H1 (cell line): ENCODE measurements at regions not wholly inside any gene's neighbourhood (a gene's known extent, or its start where the extent isn't known, plus 50 kb on each side); places are given as distances from the start of the nearest gene placed in this dataset.

Experiments used
- CTCF ChIA-PET: fragments of 300-600 bp; sonication (Branson Sonifier 250); formaldehyde crosslinking; loops from one replicate; lab custom pipeline; 2021; ENCODE audit not compliant: partially characterized antibody; lab: Charles Lee
- POLR2A ChIA-PET: fragments of 300-600 bp; sonication (Branson Sonifier 250); formaldehyde crosslinking; loops from one replicate; lab custom pipeline; 2021; ENCODE audit warnings: inconsistent platforms; ENCODE audit not compliant: partially characterized antibody; lab: Charles Lee
- DNase-seq, 2 experiments: peaks; one replicate each; pipeline versions ENCODE4 v3.0.0 to v3.0.0-alpha.2; 2010 to 2022; ENCODE audit warnings: low spot score in 2 of 2, low read depth in 1 of 2, mixed read lengths in 1 of 2
- FAIRE-seq: peaks from 2 replicates; lab custom pipeline; 2011; peaks lifted over from hg19 to GRCh38; lab: Jason Lieb, UNC
- H2AFZ ChIP-seq: 2 replicates; pipeline ENCODE4 v1.8.1; 2012; ENCODE audit warnings: low read length, inconsistent platforms
- H2AK5ac ChIP-seq: 2 replicates; pipeline ENCODE4 v1.6.1; 2013; ENCODE audit warnings: low read depth, low read length
- H2BK120ac ChIP-seq: replicated peaks from 2 replicates; pipeline ENCODE3; 2013; ENCODE audit warnings: low read depth, low read length, inconsistent platforms
- H2BK12ac ChIP-seq: 2 replicates; pipeline ENCODE4 v1.6.1; 2013; ENCODE audit warnings: low read depth, low read length
- H2BK15ac ChIP-seq: 2 replicates; pipeline ENCODE4 v1.6.1; 2013; ENCODE audit warnings: low read length
- H2BK20ac ChIP-seq: 2 replicates; pipeline ENCODE4 v1.6.1; 2013; ENCODE audit warnings: low read length
- H2BK5ac ChIP-seq: 2 replicates; pipeline ENCODE4 v1.6.1; 2013; ENCODE audit warnings: low read depth, low read length
- H3K14ac ChIP-seq: 2 replicates; pipeline ENCODE4 v1.6.1; 2013; ENCODE audit warnings: inconsistent platforms; ENCODE audit not compliant: insufficient read length
- H3K18ac ChIP-seq: 2 replicates; pipeline ENCODE4 v1.6.1; 2013; ENCODE audit warnings: low read length; ENCODE audit errors: extremely low read depth
- H3K23ac ChIP-seq: 2 replicates; pipeline ENCODE4 v1.6.1; 2013; ENCODE audit warnings: inconsistent platforms; ENCODE audit not compliant: insufficient read length
- H3K23me2 ChIP-seq: 2 replicates; pipeline ENCODE4 v1.6.1; 2013; ENCODE audit warnings: low read depth, low read length
- H3K27ac ChIP-seq: 2 replicates; pipeline ENCODE4 v1.6.1; 2011; ENCODE audit warnings: low read depth, low read length, inconsistent platforms
- H3K27me3 ChIP-seq, 4 experiments: replicated peaks in 1 of 4; 1 replicate in 1 of 4; 2 replicates in 3 of 4; pipeline versions ENCODE4 v1.6.1 to v1.8.1; 2011 to 2013; ENCODE audit warnings: low read length in 3 of 4, mild to moderate bottlenecking in 3 of 4, inconsistent platforms in 2 of 4, mixed read lengths in 2 of 4, moderate library complexity in 1 of 4; ENCODE audit not compliant: control insufficient read depth in 3 of 4, insufficient read depth in 3 of 4; ENCODE audit errors: extremely low read depth in 1 of 4
- H3K36me3 ChIP-seq, 4 experiments: 2 replicates each; pipeline versions ENCODE4 v1.6.1 to v1.8.1; 2011 to 2013; ENCODE audit warnings: mild to moderate bottlenecking in 4 of 4, low read length in 3 of 4, moderate library complexity in 2 of 4, control low read depth in 1 of 4, inconsistent platforms in 1 of 4; ENCODE audit not compliant: insufficient read depth in 4 of 4, control insufficient read depth in 2 of 4
- H3K4ac ChIP-seq: replicated peaks from 2 replicates; pipeline ENCODE3; 2013; ENCODE audit warnings: low read length, low read depth, mixed read lengths, inconsistent platforms; ENCODE audit not compliant: insufficient read length
- H3K4me1 ChIP-seq, 4 experiments: replicated peaks in 1 of 4; 1 replicate in 1 of 4; 2 replicates in 3 of 4; pipeline versions ENCODE4 v1.6.1 to v1.8.1; 2011 to 2013; ENCODE audit warnings: low read length in 3 of 4, inconsistent platforms in 2 of 4, mixed read lengths in 1 of 4; ENCODE audit not compliant: insufficient read depth in 4 of 4, control insufficient read depth in 3 of 4
- H3K4me2 ChIP-seq, 2 experiments: 2 replicates each; pipeline versions ENCODE4 v1.6.1 to v1.8.1; 2011 to 2013; ENCODE audit warnings: low read depth in 2 of 2, low read length in 2 of 2, control low read depth in 1 of 2, inconsistent platforms in 1 of 2, mild to moderate bottlenecking in 1 of 2; ENCODE audit not compliant: insufficient read depth in 1 of 2
- H3K4me3 ChIP-seq, 4 experiments: fragments of 200-600, 300-600 bp in 1 of 4; sonication (generic), shearing (Covaris generic), sonication (Bioruptor Twin) in 1 of 4; 2 replicates each; pipeline versions ENCODE4 v1.5.1 to v1.8.1; 2011 to 2016; ENCODE audit warnings: low read length in 4 of 4, low read depth in 3 of 4, control low read depth in 2 of 4, inconsistent platforms in 2 of 4, mild to moderate bottlenecking in 2 of 4, mixed read lengths in 1 of 4, moderate library complexity in 1 of 4; ENCODE audit not compliant: insufficient read depth in 2 of 4; ENCODE audit errors: extremely low read depth in 1 of 4
- H3K56ac ChIP-seq: replicated peaks from 2 replicates; pipeline ENCODE3; 2013; ENCODE audit warnings: low read depth, mild to moderate bottlenecking, mixed read lengths, low read length, inconsistent platforms; ENCODE audit not compliant: insufficient read length
- H3K79me1 ChIP-seq: 2 replicates; pipeline ENCODE4 v1.6.1; 2013; ENCODE audit warnings: low read depth, low read length, control low read depth
- H3K79me2 ChIP-seq, 2 experiments: 2 replicates each; pipeline versions ENCODE4 v1.6.1 to v1.8.1; 2012 to 2013; ENCODE audit warnings: low read length in 2 of 2, mild to moderate bottlenecking in 2 of 2, inconsistent platforms in 1 of 2; ENCODE audit not compliant: insufficient read depth in 2 of 2, control insufficient read depth in 1 of 2
- H3K9ac ChIP-seq, 4 experiments: replicated peaks in 1 of 4; 1 replicate in 1 of 4; 2 replicates in 3 of 4; pipeline versions ENCODE4 v1.6.1 to v1.8.1; 2011 to 2013; ENCODE audit warnings: low read depth in 3 of 4, low read length in 3 of 4, control low read depth in 2 of 4, mild to moderate bottlenecking in 2 of 4, moderate library complexity in 2 of 4, inconsistent platforms in 1 of 4; ENCODE audit errors: extremely low read depth in 1 of 4
- H3K9me3 ChIP-seq, 2 experiments: 2 replicates each; pipeline versions ENCODE4 v1.6.1 to v1.8.1; 2012 to 2013; ENCODE audit warnings: mild to moderate bottlenecking in 2 of 2, moderate library complexity in 2 of 2, control low read depth in 1 of 2, inconsistent platforms in 1 of 2, low read depth in 1 of 2, low read length in 1 of 2, mixed read lengths in 1 of 2; ENCODE audit not compliant: insufficient read depth in 2 of 2
- H4K20me1 ChIP-seq, 2 experiments: replicated peaks in 1 of 2; 2 replicates each; pipeline versions ENCODE3 to v1.8.1; 2011 to 2013; ENCODE audit warnings: inconsistent platforms in 2 of 2, low read length in 2 of 2, mild to moderate bottlenecking in 1 of 2; ENCODE audit not compliant: insufficient read depth in 2 of 2, control insufficient read depth in 1 of 2
- H4K5ac ChIP-seq: 2 replicates; pipeline ENCODE4 v1.6.1; 2013; ENCODE audit warnings: low read length, low read depth, mixed read lengths, inconsistent platforms; ENCODE audit not compliant: insufficient read length
- H4K8ac ChIP-seq: 2 replicates; pipeline ENCODE4 v1.8.0; 2013; ENCODE audit warnings: mild to moderate bottlenecking, moderate library complexity, low read length, inconsistent platforms; ENCODE audit not compliant: insufficient read depth; ENCODE audit errors: extremely low read depth
- H4K91ac ChIP-seq: replicated peaks from 2 replicates; pipeline ENCODE3; 2013; ENCODE audit warnings: low read length, mixed read lengths, inconsistent platforms; ENCODE audit not compliant: insufficient read length
- EZH2 ChIP-seq: fragments of 200-600 bp; sonication (generic); IDR thresholded peaks from 2 replicates; pipeline ENCODE4 v1.7.1; 2012; ENCODE audit warnings: low read depth, mild to moderate bottlenecking, moderate library complexity, low read length, inconsistent platforms; ENCODE audit not compliant: severe bottlenecking
- MAFK ChIP-seq: IDR thresholded peaks from 2 replicates; pipeline ENCODE4 v1.6.1; 2012; ENCODE audit warnings: low read depth, mild to moderate bottlenecking, improper control_type of control experiment, low read length
- NANOG ChIP-seq: IDR thresholded peaks from 2 replicates; pipeline ENCODE4 v1.6.1; 2011; ENCODE audit warnings: low read length, low read depth, mild to moderate bottlenecking, inconsistent platforms; ENCODE audit not compliant: insufficient read depth, poor library complexity, severe bottlenecking
- NRF1 ChIP-seq: IDR thresholded peaks from 2 replicates; pipeline ENCODE4 v1.6.1; 2011; ENCODE audit warnings: mild to moderate bottlenecking, low read depth, low read length, improper control_type of control experiment
- POLR2A ChIP-seq, 2 experiments: IDR thresholded peaks; 1 replicate in 1 of 2; 2 replicates in 1 of 2; pipeline ENCODE4 v1.6.1; 2011; ENCODE audit warnings: low read depth in 2 of 2, low read length in 2 of 2, mild to moderate bottlenecking in 2 of 2; ENCODE audit errors: control extremely low read depth in 1 of 2
- RXRA ChIP-seq: IDR thresholded peaks from 2 replicates; pipeline ENCODE4 v1.6.1; 2011; ENCODE audit warnings: low read depth, mild to moderate bottlenecking, low read length, moderate library complexity; ENCODE audit not compliant: insufficient read depth
- SIX5 ChIP-seq: IDR thresholded peaks from 2 replicates; pipeline ENCODE4 v1.6.1; 2011; ENCODE audit warnings: mild to moderate bottlenecking, low read depth, low read length
- WGBS, 2 experiments: shearing (Covaris generic) in 1 of 2; methylation state at CpG; one replicate each; pipeline versions ENCODE4 v1.1.6 to v1.1.7; 2013 to 2015; ENCODE audit warnings: low lambda C conversion rate in 2 of 2, mixed read lengths in 2 of 2, inconsistent platforms in 1 of 2, low coverage in 1 of 2, missing lambda C conversion rate in 1 of 2; ENCODE audit not compliant: insufficient replicate concordance in 2 of 2, insufficient coverage in 1 of 2, insufficient read length in 1 of 2; ENCODE audit errors: extremely low coverage in 1 of 2, missing lambda C conversion rate in 1 of 2; 5-methylcytosine and 5-hydroxymethylcytosine counted together
- TF ChIP-seq, protein P1 (sequence below), 3 experiments: IDR thresholded peaks; 1 replicate in 2 of 3; 2 replicates in 1 of 3; pipeline versions ENCODE4 v1.5.1 to v1.6.1; 2011; ENCODE audit warnings: low read length in 3 of 3, mild to moderate bottlenecking in 3 of 3, inconsistent platforms in 2 of 3, low read depth in 1 of 3, moderate library complexity in 1 of 3; ENCODE audit not compliant: insufficient read depth in 1 of 3; ENCODE audit errors: control extremely low read depth in 1 of 3

DNA sequence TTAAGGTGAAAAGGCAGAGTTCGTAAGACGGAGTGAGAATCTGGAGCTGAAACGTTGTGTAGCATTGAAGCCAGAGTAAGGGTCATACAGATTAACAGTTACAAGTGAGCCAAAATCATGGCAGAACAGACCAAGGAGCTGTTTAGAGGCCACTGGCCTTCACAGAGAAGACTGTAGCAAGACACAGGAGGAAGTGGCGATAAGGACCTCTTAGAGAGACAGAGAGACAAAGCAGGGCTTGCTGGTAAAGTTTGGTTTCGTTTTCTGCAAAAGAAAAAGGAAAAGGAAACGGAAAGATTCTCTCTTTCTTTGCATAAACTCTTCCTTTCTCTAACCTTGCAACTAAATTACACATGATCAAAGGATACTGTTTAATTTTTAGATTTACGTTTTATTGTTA is 83.0 kb downstream of the AASDHPPT start:
- Histone ChIP-seq H3K9me3 (peaks cover 7% of the 10 kb centered on the region in 2 experiments; a peak in 3 of 4 replicates), H2BK15ac (no peak overlapping the region), H3K36me3 (no peaks in the 10 kb centered on the region), H3K14ac (no peak overlapping the region), H2BK5ac (no peak overlapping the region), H4K5ac (no peak overlapping the region), H3K27ac (no peak overlapping the region), H2BK20ac (no peak overlapping the region), H3K9ac (no peak overlapping the region), H3K23ac (no peak overlapping the region), H2AFZ (no peak overlapping the region), H3K56ac (no peak overlapping the region), H3K4me2 (no peak overlapping the region), H3K23me2 (no peaks in the 10 kb centered on the region), H3K79me1 (no peaks in the 10 kb centered on the region), H2BK12ac (no peak overlapping the region), H3K4ac (no peak overlapping the region), H3K4me1 (no peaks in the 10 kb centered on the region), H4K20me1 (no peaks in the 10 kb centered on the region), H2AK5ac (no peak overlapping the region), H3K18ac (no peak overlapping the region), H3K79me2 (no peaks in the 10 kb centered on the region), H4K91ac (no peak overlapping the region), H3K27me3 (no peaks in the 10 kb centered on the region), H2BK120ac (no peak overlapping the region), H3K4me3 (no peak overlapping the region), H4K8ac (no peak overlapping the region)
- ChIA-PET CTCF (interaction anchor here (0.6 to 2.1 kb wide), 5 partner anchors 8 to 1669 kb away, joined by 3 to 7 read pairs (median 4); no protein-coding TSS in a partner anchor), POLR2A (no interaction called here)
- TF ChIP-seq SIX5 (no peak), NANOG (no peak), NRF1 (no peak), POLR2A (IDR thresholded peaks at IDR 0.05; ENCODE audit: control extremely low read depth in 1 of 2, low read depth in 2 of 2, low read length in 2 of 2) (no peak), RXRA (no peak), MAFK (no peak), EZH2 (no peak)
- TF ChIP-seq, protein P1, sequence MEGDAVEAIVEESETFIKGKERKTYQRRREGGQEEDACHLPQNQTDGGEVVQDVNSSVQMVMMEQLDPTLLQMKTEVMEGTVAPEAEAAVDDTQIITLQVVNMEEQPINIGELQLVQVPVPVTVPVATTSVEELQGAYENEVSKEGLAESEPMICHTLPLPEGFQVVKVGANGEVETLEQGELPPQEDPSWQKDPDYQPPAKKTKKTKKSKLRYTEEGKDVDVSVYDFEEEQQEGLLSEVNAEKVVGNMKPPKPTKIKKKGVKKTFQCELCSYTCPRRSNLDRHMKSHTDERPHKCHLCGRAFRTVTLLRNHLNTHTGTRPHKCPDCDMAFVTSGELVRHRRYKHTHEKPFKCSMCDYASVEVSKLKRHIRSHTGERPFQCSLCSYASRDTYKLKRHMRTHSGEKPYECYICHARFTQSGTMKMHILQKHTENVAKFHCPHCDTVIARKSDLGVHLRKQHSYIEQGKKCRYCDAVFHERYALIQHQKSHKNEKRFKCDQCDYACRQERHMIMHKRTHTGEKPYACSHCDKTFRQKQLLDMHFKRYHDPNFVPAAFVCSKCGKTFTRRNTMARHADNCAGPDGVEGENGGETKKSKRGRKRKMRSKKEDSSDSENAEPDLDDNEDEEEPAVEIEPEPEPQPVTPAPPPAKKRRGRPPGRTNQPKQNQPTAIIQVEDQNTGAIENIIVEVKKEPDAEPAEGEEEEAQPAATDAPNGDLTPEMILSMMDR (IDR thresholded peaks at IDR 0.05; ENCODE audit: control extremely low read depth in 1 of 3, insufficient read depth in 1 of 3, low read depth in 1 of 3, low read length in 3 of 3), result no peak
- FAIRE-seq, result no peak
- DNase-seq, result no peak
- WGBS, 2 experiments, result 93% methylated on average over 7 of the region's 7 CpGs; no CpG with 5 or more reads in 1 of the 2 experiments
